K562 (cell line): ENCODE measurements at regions not wholly inside any gene's neighbourhood (a gene's known extent, or its start where the extent isn't known, plus 50 kb on each side); places are given as distances from the start of the nearest gene placed in this dataset.
"Not testable (repeated sequence)": the region's sequence is repeated elsewhere in the genome, so short reads cannot be mapped to it uniquely, and the experiment has no call there.

ENCODE experiments used
- ATAC-seq: fragments of 200-7000 bp; cut with Tn5 transposase; 3 replicates; pipeline ENCODE4 v1.9.1; 2020; ENCODE audit warnings: moderate library complexity
- BruUV-seq: library from RNA; stranded (reverse); fragments of 400-500 nt; replicated peaks from 2 replicates; lab custom pipeline; 2021; lab: Mats Ljungman, UMichigan
- CTCF ChIA-PET: fragments of 300-600 bp; formaldehyde crosslinking; extraction: SDS; loops from one replicate; lab custom pipeline; 2021; ENCODE audit warnings: low intra/inter-chr PET ratio; lab: Yijun Ruan, JAX
- POLR2A ChIA-PET: fragments of 300-600, 350-650 bp; sonication (Branson Sonifier 250); formaldehyde crosslinking; extraction: SDS; loops from one replicate; lab custom pipeline; 2021; ENCODE audit warnings: antibody characterized with exemption, inconsistent platforms; lab: Yijun Ruan, JAX
- DNase-seq, 4 experiments: peaks; one replicate each; pipeline versions ENCODE4 v3.0.0 to v3.0.0-alpha.2; 2011 to 2018; ENCODE audit warnings: low spot score in 3 of 4, mixed read lengths in 3 of 4; ENCODE audit errors: extremely low read depth in 1 of 4
- FAIRE-seq: peaks from 2 replicates; lab custom pipeline; 2011; peaks lifted over from hg19 to GRCh38; lab: Jason Lieb, UNC
- H2AFZ ChIP-seq: 2 replicates; pipeline ENCODE4 v1.6.0; 2011; ENCODE audit warnings: low read depth, low read length, control low read depth, inconsistent platforms
- H3K27ac ChIP-seq: fragments of 200-600 bp; 3 replicates; pipeline ENCODE4 v1.8.0; 2011; ENCODE audit warnings: low read depth, mild to moderate bottlenecking, control low read depth, inconsistent platforms, low read length, moderate library complexity, mixed read lengths; ENCODE audit errors: extremely low read depth
- H3K27me3 ChIP-seq, 2 experiments: fragments of 300-600 bp in 1 of 2; 2 replicates in 1 of 2; 3 replicates in 1 of 2; pipeline versions ENCODE4 v1.6.0 to v1.8.0; 2011; ENCODE audit warnings: inconsistent platforms in 2 of 2, low read length in 2 of 2, mild to moderate bottlenecking in 1 of 2, mixed read lengths in 1 of 2, moderate library complexity in 1 of 2; ENCODE audit not compliant: control insufficient read depth in 2 of 2, insufficient read depth in 2 of 2
- H3K36me3 ChIP-seq: fragments of 300-600 bp; 3 replicates; pipeline ENCODE4 v1.8.0; 2011; ENCODE audit warnings: mild to moderate bottlenecking, low read length, inconsistent platforms; ENCODE audit not compliant: control insufficient read depth, insufficient read depth
- H3K4me1 ChIP-seq, 2 experiments: fragments of 200-600 bp in 1 of 2; replicated peaks in 1 of 2; 2 replicates in 1 of 2; 3 replicates in 1 of 2; pipeline versions ENCODE4 v1.5.1 to v1.8.0; 2011; ENCODE audit warnings: inconsistent platforms in 2 of 2, low read length in 2 of 2, mild to moderate bottlenecking in 1 of 2, mixed read lengths in 1 of 2, moderate library complexity in 1 of 2; ENCODE audit not compliant: control insufficient read depth in 2 of 2, insufficient read depth in 2 of 2
- H3K4me2 ChIP-seq: 2 replicates; pipeline ENCODE4 v1.6.1; 2011; ENCODE audit warnings: low read length, control low read depth, inconsistent platforms, mixed read lengths; ENCODE audit not compliant: insufficient read depth
- H3K4me3 ChIP-seq: fragments of 200-600 bp; sonication (generic), shearing (Covaris generic); 2 replicates; pipeline ENCODE4 v1.5.1; 2016; ENCODE audit warnings: control low read depth, inconsistent platforms
- H3K79me2 ChIP-seq: fragments of 200-600 bp; 3 replicates; pipeline ENCODE4 v1.8.0; 2011; ENCODE audit warnings: low read length, inconsistent platforms; ENCODE audit not compliant: control insufficient read depth, insufficient read depth
- H3K9ac ChIP-seq, 2 experiments: 2 replicates each; pipeline versions ENCODE4 v1.6.0 to v1.6.1; 2011; ENCODE audit warnings: low read depth in 2 of 2, low read length in 2 of 2, control low read depth in 1 of 2, inconsistent platforms in 1 of 2, mild to moderate bottlenecking in 1 of 2, mixed read lengths in 1 of 2; ENCODE audit not compliant: insufficient read depth in 1 of 2
- H3K9me1 ChIP-seq: one replicate; pipeline ENCODE4 v1.6.0; 2011; ENCODE audit warnings: inconsistent platforms, mild to moderate bottlenecking, low read length, moderate library complexity; ENCODE audit not compliant: control insufficient read depth, insufficient read depth
- H3K9me3 ChIP-seq: replicated peaks from 2 replicates; pipeline ENCODE4 v1.5.1; 2011; ENCODE audit warnings: low read depth, low read length, inconsistent platforms; ENCODE audit not compliant: control insufficient read depth, insufficient read depth
- H4K20me1 ChIP-seq: replicated peaks from 2 replicates; pipeline ENCODE4 v1.6.1; 2011; ENCODE audit warnings: low read length, inconsistent platforms, mixed read lengths; ENCODE audit not compliant: control insufficient read depth, insufficient read depth
- CBFA2T3 ChIP-seq: fragments of 450-650 bp; IDR thresholded peaks from 2 replicates; pipeline ENCODE4 v1.6.1; 2017
- FOXP1 ChIP-seq: sonication (generic); formaldehyde crosslinking; IDR thresholded peaks from 2 replicates; pipeline ENCODE4 v1.8.0; 2022; ENCODE audit warnings: mild to moderate bottlenecking, missing genetic modification reagents
- HNRNPH1 ChIP-seq: fragments of 200-400 bp; formaldehyde crosslinking; optimal IDR thresholded peaks from 2 replicates; pipeline ENCODE3; 2017; ENCODE audit warnings: low read depth, mild to moderate bottlenecking, low read length, moderate library complexity
- PYGO2 ChIP-seq: fragments of 450-650 bp; IDR thresholded peaks from 2 replicates; pipeline ENCODE4 v1.6.1; 2016; ENCODE audit warnings: mild to moderate bottlenecking, missing genetic modification characterization, moderate library complexity, missing compliant biosample characterization
- SREBF1 ChIP-seq: fragments of 150-350 bp; IDR thresholded peaks from 2 replicates; pipeline ENCODE4 v1.6.1; 2014; ENCODE audit warnings: antibody characterized with exemption, low read depth, low read length, borderline replicate concordance
- ZNF445 ChIP-seq: fragments of 250-450 bp; sonication (Bioruptor Pico); IDR thresholded peaks from 2 replicates; pipeline ENCODE4 v1.4.0; 2020; ENCODE audit warnings: low read depth, mild to moderate bottlenecking, moderate library complexity
- WGBS: fragments of 100-300 bp; shearing (Covaris generic); methylation state at CpG from one replicate; pipeline ENCODE4 v1.1.6; 2016; ENCODE audit warnings: low coverage, mixed read lengths; ENCODE audit not compliant: insufficient coverage; ENCODE audit errors: missing lambda C conversion rate; 5-methylcytosine and 5-hydroxymethylcytosine counted together
- in situ Hi-C: fragments of 300-500 bp; cut with MboI; formaldehyde crosslinking; loops from 4 replicates; pipeline ENCODE4 v1.15.0; 2018; ENCODE audit warnings: inconsistent platforms, mixed read lengths
- intact Hi-C: fragments of 100-400 bp; cut with micrococcal nuclease; formaldehyde crosslinking; loops from 2 replicates; pipeline ENCODE4 v1.14.2; 2022

DNA sequence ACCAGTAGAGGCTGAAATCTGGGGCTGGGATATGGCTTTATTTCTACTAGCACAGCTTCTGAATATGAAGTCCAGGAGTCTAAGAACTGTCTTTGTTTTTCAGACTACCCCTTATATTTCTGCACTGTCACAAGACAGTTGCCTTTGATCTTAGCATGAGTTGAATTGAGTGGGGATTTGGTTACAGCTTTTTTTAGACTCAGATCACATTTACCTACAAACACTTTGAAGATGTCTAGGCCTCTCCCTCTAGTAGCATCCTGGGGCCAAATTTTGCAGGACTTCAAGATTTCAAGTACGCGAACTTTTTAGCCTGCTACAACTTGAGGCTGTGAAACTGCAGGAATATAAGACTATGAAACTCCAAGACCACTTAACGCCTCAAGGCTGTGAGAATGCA is 240.2 kb downstream of the NEBL start:
- Histone ChIP-seq H3K9me3 (no peaks in the 10 kb centered on the region), H3K27ac (no peak overlapping the region), H3K79me2 (no peaks in the 10 kb centered on the region), H3K9ac (no peak overlapping the region), H3K4me3 (no peak overlapping the region), H2AFZ (no peak overlapping the region), H3K4me1 (no peaks in the 10 kb centered on the region), H3K4me2 (no peak overlapping the region), H4K20me1 (no peaks in the 10 kb centered on the region), H3K27me3 (no peaks in the 10 kb centered on the region), H3K36me3 (no peaks in the 10 kb centered on the region), H3K9me1 (no peaks in the 10 kb centered on the region)
- in situ Hi-C loops: no loop called here
- CTCF ChIA-PET: no interaction called here
- ATAC-seq (no peak), FAIRE-seq (no peak), DNase-seq (no peak)
- TF ChIP-seq HNRNPH1 (no peak), PYGO2 (no peak), SREBF1 (no peak), ZNF445 (no peak), FOXP1 (CRISPR knock-in tag) (no peak), CBFA2T3 (no peak)
- 7% methylated on average over 3 of the region's 3 CpGs for WGBS
- POLR2A ChIA-PET: no interaction called here
- intact Hi-C loops: no loop called here
- no TSS peak for BruUV-seq

DNA sequence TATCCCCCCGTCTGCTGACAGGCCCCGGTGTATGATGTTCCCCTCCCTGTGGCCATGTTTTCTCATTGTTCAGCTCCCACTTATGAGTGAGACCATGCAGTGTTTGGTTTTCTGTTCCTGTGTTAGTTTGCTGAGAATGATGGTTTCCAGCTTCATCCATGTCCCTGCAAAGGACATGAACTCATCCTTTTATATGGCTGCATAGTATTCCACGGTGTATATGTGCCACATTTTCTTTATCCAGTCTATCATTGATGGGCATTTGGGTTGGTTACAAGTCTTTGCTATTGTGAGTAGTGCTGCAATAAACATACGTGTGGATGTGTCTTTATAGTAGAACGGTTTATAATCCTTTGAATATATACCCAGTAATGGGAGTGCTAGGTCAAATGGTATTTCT is 244.7 kb downstream of the NEBL start:
- FAIRE-seq, intact Hi-C loops, H3K79me2 ChIP-seq, BruUV-seq, H3K9me3 ChIP-seq, H3K27ac ChIP-seq, H3K36me3 ChIP-seq, H3K9ac ChIP-seq, H3K4me3 ChIP-seq, H3K27me3 ChIP-seq, POLR2A ChIA-PET, ATAC-seq, CTCF ChIA-PET, H3K4me1 ChIP-seq, H2AFZ ChIP-seq, in situ Hi-C loops, DNase-seq, H3K4me2 ChIP-seq, H3K9me1 ChIP-seq, H4K20me1 ChIP-seq: not testable (repeated sequence)
- 5% methylated on average over 5 of the region's 5 CpGs for WGBS
